A549 (cell line): ENCODE measurements at regions not wholly inside any gene's neighbourhood (a gene's known extent, or its start where the extent isn't known, plus 50 kb on each side); places are given as distances from the start of the nearest gene placed in this dataset.

ENCODE experiments used
- ATAC-seq, 2 experiments: fragments of 200-7000 bp in 1 of 2; fragments of >200 bp in 1 of 2; cut with Nextera tagmentation in 1 of 2; cut with Tn5 transposase in 1 of 2; 3 replicates each; pipeline versions ENCODE4 v1.8.0 to v1.9.1; 2018 to 2020; ENCODE audit warnings: mild to moderate bottlenecking in 1 of 2, moderate library complexity in 1 of 2
- CTCF ChIA-PET: fragments of 300-600 bp; sonication (Branson Sonifier 250); formaldehyde crosslinking; extraction: SDS; loops from one replicate; lab custom pipeline; 2021; ENCODE audit warnings: antibody characterized with exemption, inconsistent platforms; lab: Yijun Ruan, JAX
- POLR2A ChIA-PET: fragments of 350-600 bp; formaldehyde crosslinking; extraction: SDS; loops from one replicate; lab custom pipeline; 2021; ENCODE audit warnings: antibody characterized with exemption, inconsistent platforms; lab: Yijun Ruan, JAX
- DNase-seq, 2 experiments: peaks; one replicate each; pipeline versions ENCODE4 v3.0.0 to v3.0.0-alpha.2; 2011 to 2016; ENCODE audit warnings: low read depth in 1 of 2, low spot score in 1 of 2
- FAIRE-seq: peaks from 2 replicates; lab custom pipeline; 2011; peaks lifted over from hg19 to GRCh38; lab: Jason Lieb, UNC
- H3K27ac ChIP-seq, 2 experiments: fragments of >200 bp; sonication (Bioruptor Twin); formaldehyde crosslinking; 3 replicates each; pipeline ENCODE4 v1.5.1; 2016 to 2017
- H3K4me1 ChIP-seq: fragments of >200 bp; sonication (Bioruptor Twin); formaldehyde crosslinking; 3 replicates; pipeline ENCODE4 v1.6.1; 2016
- H3K4me2 ChIP-seq: fragments of >200 bp; sonication (Bioruptor Twin); formaldehyde crosslinking; 3 replicates; pipeline ENCODE4 v1.6.1; 2016
- H3K4me3 ChIP-seq: fragments of >200 bp; sonication (Bioruptor Twin); formaldehyde crosslinking; 3 replicates; pipeline ENCODE4 v1.5.1; 2016
- H3K9me3 ChIP-seq: fragments of >200 bp; sonication (Bioruptor Twin); formaldehyde crosslinking; 3 replicates; pipeline ENCODE4 v1.6.1; 2016
- BCL3 ChIP-seq: fragments of >200 bp; sonication (Bioruptor Twin); formaldehyde crosslinking; IDR thresholded peaks from 3 replicates; pipeline ENCODE4 v1.6.1; 2016
- CBX2 ChIP-seq: fragments of 200-600 bp; sonication (generic); IDR thresholded peaks from 2 replicates; pipeline ENCODE4 v1.6.1; 2016; ENCODE audit warnings: low read depth, mild to moderate bottlenecking, borderline replicate concordance
- CHD4 ChIP-seq: fragments of 200-600 bp; sonication (generic); IDR thresholded peaks from 2 replicates; pipeline ENCODE4 v1.6.1; 2016; ENCODE audit warnings: antibody characterized with exemption, mild to moderate bottlenecking, borderline replicate concordance
- E2F6 ChIP-seq: IDR thresholded peaks from 2 replicates; pipeline ENCODE4 v1.6.1; 2012; ENCODE audit warnings: low read depth, borderline replicate concordance
- EHF ChIP-seq: fragments of 250-450 bp; sonication (Bioruptor Pico); IDR thresholded peaks from 2 replicates; pipeline ENCODE4 v1.5.0; 2020; ENCODE audit warnings: mild to moderate bottlenecking
- EHMT2 ChIP-seq: fragments of 200-600 bp; sonication (generic); IDR thresholded peaks from 2 replicates; pipeline ENCODE4 v1.6.1; 2016; ENCODE audit warnings: antibody characterized with exemption, low read depth, mild to moderate bottlenecking, moderate library complexity
- ESRRA ChIP-seq: fragments of 150-350 bp; IDR thresholded peaks from 2 replicates; pipeline ENCODE4 v1.6.1; 2014; ENCODE audit warnings: mild to moderate bottlenecking, low read length, borderline replicate concordance
- FOSL2 ChIP-seq, 2 experiments: fragments of 450-650 bp in 1 of 2; fragments of >200 bp in 1 of 2; sonication (Bioruptor Twin) in 1 of 2; formaldehyde crosslinking; IDR thresholded peaks; 2 replicates each; pipeline versions ENCODE4 v1.5.0 to v1.6.1; 2016 to 2020; ENCODE audit warnings: mild to moderate bottlenecking in 1 of 2, moderate library complexity in 1 of 2
- HDAC2 ChIP-seq: fragments of 200-600 bp; sonication (generic); IDR thresholded peaks from 2 replicates; pipeline ENCODE4 v1.6.1; 2016
- HMGXB4 ChIP-seq: fragments of 250-450 bp; sonication (Bioruptor Pico); IDR thresholded peaks from 2 replicates; pipeline ENCODE4 v1.5.0; 2021; ENCODE audit warnings: mild to moderate bottlenecking, moderate library complexity, borderline replicate concordance
- HOXA7 ChIP-seq: fragments of 250-450 bp; sonication (Bioruptor Pico); IDR thresholded peaks from 2 replicates; pipeline ENCODE4 v1.5.0; 2020; ENCODE audit warnings: mild to moderate bottlenecking, moderate library complexity
- HOXB13 ChIP-seq: fragments of 250-450 bp; sonication (Bioruptor Pico); IDR thresholded peaks from 2 replicates; pipeline ENCODE4 v1.5.0; 2020; ENCODE audit warnings: low read depth, mild to moderate bottlenecking, moderate library complexity
- KDM1A ChIP-seq: fragments of 200-600 bp; sonication (generic); IDR thresholded peaks from 2 replicates; pipeline ENCODE4 v1.6.1; 2016; ENCODE audit warnings: low read depth, mild to moderate bottlenecking
- KDM5A ChIP-seq: fragments of 200-600 bp; sonication (generic); IDR thresholded peaks from 2 replicates; pipeline ENCODE4 v1.6.1; 2016; ENCODE audit warnings: antibody characterized with exemption, mild to moderate bottlenecking
- MAX ChIP-seq: IDR thresholded peaks from 2 replicates; pipeline ENCODE4 v1.6.1; 2012
- MAZ ChIP-seq: fragments of 150-350 bp; IDR thresholded peaks from 2 replicates; pipeline ENCODE4 v1.6.1; 2014; ENCODE audit warnings: antibody characterized with exemption, low read depth, low read length, borderline replicate concordance
- PHF8 ChIP-seq: fragments of 200-600 bp; sonication (generic); IDR thresholded peaks from 2 replicates; pipeline ENCODE4 v1.6.1; 2016; ENCODE audit warnings: low read depth, mild to moderate bottlenecking, antibody characterized with exemption, moderate library complexity, borderline replicate concordance
- POLR2AphosphoS2 ChIP-seq: conservative IDR thresholded peaks from 2 replicates; pipeline ENCODE4 v1.6.1; 2012; ENCODE audit warnings: low read length, improper control_type of control experiment, inconsistent platforms
- RARB ChIP-seq: fragments of 250-450 bp; sonication (Bioruptor Pico); IDR thresholded peaks from 2 replicates; pipeline ENCODE4 v1.8.0; 2021; ENCODE audit warnings: mild to moderate bottlenecking, moderate library complexity
- RCOR1 ChIP-seq: fragments of 150-350 bp; IDR thresholded peaks from 2 replicates; pipeline ENCODE4 v1.6.1; 2014; ENCODE audit warnings: antibody characterized with exemption, low read length, low read depth
- RNF2 ChIP-seq: fragments of 200-600 bp; sonication (generic); IDR thresholded peaks from 2 replicates; pipeline ENCODE4 v1.6.1; 2016; ENCODE audit warnings: low read depth, mild to moderate bottlenecking, antibody characterized with exemption, moderate library complexity, borderline replicate concordance
- TFCP2L1 ChIP-seq: fragments of 250-450 bp; sonication (Bioruptor Pico); IDR thresholded peaks from 2 replicates; pipeline ENCODE4 v1.5.0; 2021; ENCODE audit warnings: mild to moderate bottlenecking
- ZSCAN20 ChIP-seq: fragments of 250-450 bp; sonication (Bioruptor Pico); IDR thresholded peaks from 2 replicates; pipeline ENCODE4 v1.8.0; 2022; ENCODE audit warnings: mild to moderate bottlenecking, moderate library complexity
- WGBS: methylation state at CpG from one replicate; pipeline ENCODE4 v1.1.6; 2017; ENCODE audit errors: missing lambda C conversion rate; 5-methylcytosine and 5-hydroxymethylcytosine counted together

GRCh38 chr7:33753881-33754525, 151.3 kb upstream of the BMPER start (continued):
- TF ChIP-seq BCL3: no peak
- no peak for TF ChIP-seq FOSL2 (IDR thresholded peaks at IDR 0.05)
- TF ChIP-seq FOSL2 (CRISPR knock-in tag; IDR thresholded peaks at IDR 0.05): no peak
- no peak for TF ChIP-seq KDM1A
- TF ChIP-seq, all 56 proteins: peak for 0

GRCh38 chr7:33754933-33755928, 150.1 kb upstream of the BMPER start:
- ChIA-PET POLR2A (no interaction called here), CTCF (interaction anchor here (0.9 to 1.3 kb wide), 3 partner anchors 38 to 153 kb away, joined by 3 to 4 read pairs (median 3); no protein-coding TSS in a partner anchor)
- Histone ChIP-seq H3K9me3 (no peaks in the 10 kb centered on the region), H3K4me2 (no peak overlapping the region), H3K27ac (no peak overlapping the region), H3K4me1 (peaks cover 7% of the 10 kb centered on the region; the same call in 2 of the 3 replicates), H3K4me3 (no peak overlapping the region)
- no peak for TF ChIP-seq EHF (CRISPR knock-in tag)
- no peak for TF ChIP-seq POLR2AphosphoS2
- TF ChIP-seq CHD4: no peak
- no peak for TF ChIP-seq TFCP2L1 (CRISPR knock-in tag)
- TF ChIP-seq KDM5A: no peak
- no peak for TF ChIP-seq HDAC2
- no peak for TF ChIP-seq RCOR1
- TF ChIP-seq BCL3: no peak
- TF ChIP-seq E2F6: no peak
- no peak for TF ChIP-seq ESRRA
- TF ChIP-seq EHMT2: no peak
- TF ChIP-seq MAX: no peak
- FAIRE-seq (no peak), DNase-seq (no peak), ATAC-seq (no peak)
- 72% methylated on average over 15 of the region's 15 CpGs for WGBS

- no peak overlapping the region for H3K4me3 ChIP-seq
- FAIRE-seq (no peak), ATAC-seq (no peak), DNase-seq (no peak)
- 75% methylated on average over 7 of the region's 7 CpGs for WGBS
- 0 out of 3 replicates have a peak, but pooled peaks cover 4% of the 10 kb centered on the region for H3K4me1 ChIP-seq
- H3K9me3 ChIP-seq: no peaks in the 10 kb centered on the region
- H3K27ac ChIP-seq: no peak overlapping the region
- CTCF ChIA-PET: interaction anchor here (0.7 to 1.5 kb wide), 5 partner anchors 18 to 175 kb away, joined by 3 to 7 read pairs (median 3); no protein-coding TSS in a partner anchor
- POLR2A ChIA-PET: no interaction called here
- no peak overlapping the region for H3K4me2 ChIP-seq
- TF ChIP-seq FOSL2 (IDR thresholded peaks at IDR 0.05) (no peak), FOSL2 (CRISPR knock-in tag; IDR thresholded peaks at IDR 0.05) (no peak), HOXB13 (no peak), MAZ (no peak), HMGXB4 (CRISPR knock-in tag) (no peak), RNF2 (no peak), RCOR1 (no peak), POLR2AphosphoS2 (no peak), RARB (CRISPR knock-in tag) (no peak), ZSCAN20 (CRISPR knock-in tag) (no peak), HOXA7 (CRISPR knock-in tag) (no peak), KDM1A (no peak), PHF8 (no peak), MAX (no peak), CBX2 (no peak), KDM5A (no peak)
Observed at GRCh38 chr7:33757050-33757449, 148.3 kb upstream of the BMPER start.
